HepG2 (cell line): ENCODE measurements at regions not wholly inside any gene's neighbourhood (a gene's known extent, or its start where the extent isn't known, plus 50 kb on each side); places are given as distances from the start of the nearest gene placed in this dataset.
A peak's percentile ranks its signal among the peaks of the same experiment; 100 is the strongest.

Experiments
- ATAC-seq: fragments of 200-7000 bp; cut with Tn5 transposase; 3 replicates; pipeline ENCODE4 v1.9.1; 2020; ENCODE audit warnings: mild to moderate bottlenecking, moderate library complexity
- BruUV-seq: library from RNA; stranded (reverse); fragments of 400-500 nt; replicated peaks from 2 replicates; lab custom pipeline; 2021; lab: Mats Ljungman, UMichigan
- CTCF ChIA-PET: fragments of 300-600 bp; formaldehyde crosslinking; extraction: SDS; loops from one replicate; lab custom pipeline; 2021; ENCODE audit warnings: low total read pairs, inconsistent platforms, low intra/inter-chr PET ratio; lab: Yijun Ruan, JAX
- POLR2A ChIA-PET: fragments of 350-600 bp; sonication (Branson Sonifier 250); formaldehyde crosslinking; loops from one replicate; lab custom pipeline; 2020; ENCODE audit warnings: antibody characterized with exemption, inconsistent platforms; lab: Yijun Ruan, JAX
- DNase-seq: peaks from one replicate; pipeline ENCODE4 v3.0.0-alpha.2; 2015; ENCODE audit warnings: low spot score
- FAIRE-seq: peaks from 3 replicates; lab custom pipeline; 2011; peaks lifted over from hg19 to GRCh38; lab: Jason Lieb, UNC
- H2AFZ ChIP-seq: one replicate; pipeline ENCODE4 v1.6.1; 2011; ENCODE audit warnings: low read length, inconsistent platforms
- H3K27ac ChIP-seq: fragments of 300-600 bp; 3 replicates; pipeline ENCODE4 v1.8.0; 2011; ENCODE audit warnings: mixed run types, mild to moderate bottlenecking, mixed read lengths, low read length, inconsistent platforms; ENCODE audit not compliant: insufficient read depth; ENCODE audit errors: extremely low read length
- H3K27me3 ChIP-seq, 2 experiments: fragments of 200-600 bp in 1 of 2; 2 replicates in 1 of 2; 3 replicates in 1 of 2; pipeline versions ENCODE4 v1.6.0 to v1.8.0; 2011; ENCODE audit warnings: low read length in 2 of 2, mild to moderate bottlenecking in 2 of 2, moderate library complexity in 2 of 2, inconsistent platforms in 1 of 2; ENCODE audit not compliant: insufficient read depth in 2 of 2, control insufficient read depth in 1 of 2
- H3K36me3 ChIP-seq, 2 experiments: fragments of 200-600 bp in 1 of 2; replicated peaks in 1 of 2; 2 replicates in 1 of 2; 3 replicates in 1 of 2; pipeline versions ENCODE4 v1.5.1 to v1.8.0; 2011; ENCODE audit warnings: low read length in 2 of 2, inconsistent platforms in 1 of 2; ENCODE audit not compliant: insufficient read depth in 2 of 2, control insufficient read depth in 1 of 2
- H3K4me1 ChIP-seq: 2 replicates; pipeline ENCODE4 v1.5.1; 2012; ENCODE audit warnings: low read length, inconsistent platforms; ENCODE audit not compliant: insufficient read depth
- H3K4me2 ChIP-seq: 2 replicates; pipeline ENCODE4 v1.6.0; 2011; ENCODE audit warnings: low read depth, low read length, inconsistent platforms
- H3K4me3 ChIP-seq, 3 experiments: fragments of 200-600 bp in 1 of 3; sonication (generic), shearing (Covaris generic) in 1 of 3; replicated peaks in 1 of 3; 2 replicates each; pipeline ENCODE4 v1.5.1; 2011 to 2016; ENCODE audit warnings: low read length in 3 of 3, inconsistent platforms in 2 of 3, low read depth in 2 of 3, mild to moderate bottlenecking in 2 of 3, control low read depth in 1 of 3, mixed read lengths in 1 of 3; ENCODE audit not compliant: insufficient read depth in 1 of 3
- H3K79me2 ChIP-seq: one replicate; pipeline ENCODE4 v1.6.1; 2011; ENCODE audit warnings: low read length, inconsistent platforms; ENCODE audit not compliant: insufficient read depth
- H3K9ac ChIP-seq: 2 replicates; pipeline ENCODE4 v1.6.0; 2011; ENCODE audit warnings: mild to moderate bottlenecking, low read depth, low read length, inconsistent platforms; ENCODE audit not compliant: insufficient read depth
- H3K9me3 ChIP-seq: 2 replicates; pipeline ENCODE4 v1.5.1; 2012; ENCODE audit warnings: mild to moderate bottlenecking, low read length
- H4K20me1 ChIP-seq: 2 replicates; pipeline ENCODE4 v1.6.0; 2011; ENCODE audit warnings: inconsistent platforms, mild to moderate bottlenecking, low read length, moderate library complexity; ENCODE audit not compliant: insufficient read depth
- BORCS8-MEF2B ChIP-seq: sonication (generic); formaldehyde crosslinking; IDR thresholded peaks from 2 replicates; pipeline ENCODE4 v1.8.0; 2022; ENCODE audit warnings: mild to moderate bottlenecking, missing genetic modification reagents
- HIVEP1 ChIP-seq: sonication (generic); formaldehyde crosslinking; IDR thresholded peaks from 2 replicates; pipeline ENCODE4 v1.4.0; 2020; ENCODE audit warnings: mild to moderate bottlenecking, missing genetic modification reagents
- HMGA1 ChIP-seq: sonication (generic); formaldehyde crosslinking; conservative IDR thresholded peaks from 2 replicates; pipeline ENCODE4 v1.4.0; 2020; ENCODE audit warnings: missing genetic modification reagents
- HNRNPL ChIP-seq: fragments of 200-400 bp; formaldehyde crosslinking; IDR thresholded peaks from 2 replicates; pipeline ENCODE4 v1.6.1; 2017; ENCODE audit warnings: mild to moderate bottlenecking, low read depth, low read length
- HOXD1 ChIP-seq: sonication (generic); formaldehyde crosslinking; IDR thresholded peaks from 2 replicates; pipeline ENCODE4 v1.5.0; 2020; ENCODE audit warnings: missing genetic modification reagents
- MAZ ChIP-seq, 2 experiments: sonication (generic) in 1 of 2; formaldehyde crosslinking in 1 of 2; IDR thresholded peaks; 2 replicates each; pipeline versions ENCODE4 v1.5.0 to v1.6.1; 2012 to 2020; ENCODE audit warnings: low read depth in 2 of 2, mild to moderate bottlenecking in 2 of 2, borderline replicate concordance in 1 of 2, improper control_type of control experiment in 1 of 2, low read length in 1 of 2, missing genetic modification reagents in 1 of 2, moderate library complexity in 1 of 2
- PCBP2 ChIP-seq: fragments of 200-400 bp; formaldehyde crosslinking; optimal IDR thresholded peaks from 2 replicates; pipeline ENCODE3; 2018; ENCODE audit warnings: low read length, low read depth; ENCODE audit not compliant: poor library complexity, severe bottlenecking
- SAP130 ChIP-seq: IDR thresholded peaks from 2 replicates; pipeline ENCODE4 v1.6.1; 2016; ENCODE audit warnings: low read depth
- ZFYVE20 ChIP-seq: sonication (generic); formaldehyde crosslinking; IDR thresholded peaks from 2 replicates; pipeline ENCODE4 v1.8.0; 2023; ENCODE audit warnings: low read depth, mild to moderate bottlenecking, moderate library complexity, missing genetic modification reagents, borderline replicate concordance
- ZNF674 ChIP-seq: sonication (generic); formaldehyde crosslinking; IDR thresholded peaks from 2 replicates; pipeline ENCODE4 v1.5.0; 2020; ENCODE audit warnings: low read depth, mild to moderate bottlenecking, missing genetic modification reagents
- WGBS: methylation state at CpG from one replicate; pipeline ENCODE4 v1.1.6; 2017; ENCODE audit warnings: low lambda C conversion rate; 5-methylcytosine and 5-hydroxymethylcytosine counted together
- in situ Hi-C: cut with HindIII; loops from 2 replicates; pipeline ENCODE4 v1.10.0; 2017; ENCODE audit warnings: low pct_unique_long_range_greater_than_20kb; ENCODE audit not compliant: extremely low pct_ligation_motif_present
- intact Hi-C: fragments of 100-400 bp; cut with micrococcal nuclease; formaldehyde crosslinking; loops from one replicate; pipeline ENCODE4 v1.10.0; 2022; ENCODE audit not compliant: unreplicated experiment
- TF ChIP-seq, protein P1 (sequence below): sonication (generic); formaldehyde crosslinking; IDR thresholded peaks from 2 replicates; pipeline ENCODE4 v1.5.0; 2020; ENCODE audit warnings: mild to moderate bottlenecking, missing genetic modification reagents
- TF ChIP-seq, protein P2 (sequence below): sonication (generic); formaldehyde crosslinking; IDR thresholded peaks from 2 replicates; pipeline ENCODE4 v1.4.0; 2020; ENCODE audit warnings: missing genetic modification reagents
- TF ChIP-seq, protein P3 (sequence below): IDR thresholded peaks from 2 replicates; pipeline ENCODE4 v1.6.1; 2016; ENCODE audit warnings: missing genetic modification reagents, missing compliant biosample characterization
- TF ChIP-seq, protein P4 (sequence below): sonication (generic); formaldehyde crosslinking; IDR thresholded peaks from 2 replicates; pipeline ENCODE4 v1.8.1; 2023; ENCODE audit warnings: mild to moderate bottlenecking, missing genetic modification reagents, borderline replicate concordance

DNA sequence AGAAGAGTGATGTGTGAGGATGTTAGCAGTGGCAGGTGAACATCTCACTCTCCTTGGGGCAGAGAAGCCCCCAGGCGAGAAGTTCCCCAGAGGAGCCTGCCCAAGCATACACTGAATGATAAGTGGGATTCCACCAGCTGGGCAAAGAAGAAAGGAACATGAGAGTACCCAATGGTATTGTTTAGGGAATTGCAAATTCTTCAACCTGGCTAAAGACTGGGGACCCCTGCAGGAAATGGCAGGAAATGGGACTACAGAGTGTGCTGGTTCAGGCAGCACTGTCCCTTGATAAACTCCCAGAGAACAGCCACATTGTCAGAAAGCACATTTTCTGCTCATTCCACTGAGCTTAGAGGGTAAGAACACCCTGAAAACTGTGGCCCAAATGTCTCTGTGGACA lies 121.3 kb downstream of the RPS29 start:
- H3K9me3 ChIP-seq, result no peaks in the 10 kb centered on the region
- H3K9ac ChIP-seq, result no peak overlapping the region
- FAIRE-seq (peak; percentile 30), ATAC-seq (peak; percentile 89), DNase-seq (peak; percentile 6)
- no peak overlapping the region for H2AFZ ChIP-seq
- no peaks in the 10 kb centered on the region for H3K4me1 ChIP-seq
- H3K4me3 ChIP-seq, result no peak overlapping the region
- CTCF ChIA-PET, result no interaction called here
- TF ChIP-seq, protein P1, sequence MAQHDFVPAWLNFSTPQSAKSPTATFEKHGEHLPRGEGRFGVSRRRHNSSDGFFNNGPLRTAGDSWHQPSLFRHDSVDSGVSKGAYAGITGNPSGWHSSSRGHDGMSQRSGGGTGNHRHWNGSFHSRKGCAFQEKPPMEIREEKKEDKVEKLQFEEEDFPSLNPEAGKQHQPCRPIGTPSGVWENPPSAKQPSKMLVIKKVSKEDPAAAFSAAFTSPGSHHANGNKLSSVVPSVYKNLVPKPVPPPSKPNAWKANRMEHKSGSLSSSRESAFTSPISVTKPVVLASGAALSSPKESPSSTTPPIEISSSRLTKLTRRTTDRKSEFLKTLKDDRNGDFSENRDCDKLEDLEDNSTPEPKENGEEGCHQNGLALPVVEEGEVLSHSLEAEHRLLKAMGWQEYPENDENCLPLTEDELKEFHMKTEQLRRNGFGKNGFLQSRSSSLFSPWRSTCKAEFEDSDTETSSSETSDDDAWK (CRISPR knock-in tag), result no peak
- no peak for TF ChIP-seq ZNF674 (CRISPR knock-in tag)
- no peaks in the 10 kb centered on the region for H3K79me2 ChIP-seq
- H3K4me2 ChIP-seq, result no peak overlapping the region; the same call in 1 of the 2 replicates
- in situ Hi-C loops, result no loop called here
- no peaks in the 10 kb centered on the region for H3K27me3 ChIP-seq
- WGBS, result 77% methylated on average over 1 of the region's 1 CpG
- BruUV-seq, result no TSS peak
- H3K36me3 ChIP-seq, result no peaks in the 10 kb centered on the region
- H4K20me1 ChIP-seq, result no peaks in the 10 kb centered on the region
- H3K27ac ChIP-seq, result no peak overlapping the region
- POLR2A ChIA-PET, result no interaction called here
- intact Hi-C loops, result loop anchor here (5.0 kb wide), 1 partner anchor 87 kb away; no protein-coding TSS in a partner anchor

DNA sequence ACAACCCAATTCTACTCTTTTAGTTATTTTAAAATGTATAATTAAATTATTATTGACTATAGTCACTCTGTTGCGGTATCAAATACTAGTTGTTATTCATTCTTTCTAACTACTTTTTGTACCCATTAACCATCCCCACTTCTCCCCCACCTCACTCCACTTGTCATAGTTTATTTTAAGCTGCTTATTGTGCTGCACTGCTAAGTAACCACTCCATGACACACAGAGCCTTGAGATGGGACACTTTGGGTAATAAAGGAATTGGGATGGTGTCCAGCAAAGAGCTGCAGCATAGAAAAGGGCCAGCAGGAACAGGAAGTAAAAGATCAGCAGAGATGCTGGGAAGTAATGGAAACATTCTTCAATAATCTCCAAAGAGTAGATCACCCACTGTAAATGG lies 123.0 kb downstream of the RPS29 start:
- intact Hi-C loops, result loop anchor here (5.0 kb wide), 1 partner anchor 89 kb away; no protein-coding TSS in a partner anchor
- CTCF ChIA-PET, result interaction anchor here (2.6 kb wide), 1 partner anchor 35 kb away, joined by 43 read pairs; no protein-coding TSS in a partner anchor
- no peak for TF ChIP-seq HOXD1 (CRISPR knock-in tag)
- TF ChIP-seq ZFYVE20 (CRISPR knock-in tag), result no peak
- no peak for TF ChIP-seq SAP130 (CRISPR knock-in tag)
- no peak for TF ChIP-seq HNRNPL
- no peak for TF ChIP-seq MAZ (IDR thresholded peaks at IDR 0.05; ENCODE audit: borderline replicate concordance, low read depth, low read length)
- TF ChIP-seq MAZ (CRISPR knock-in tag; IDR thresholded peaks at IDR 0.05; ENCODE audit: low read depth), result no peak
- TF ChIP-seq, protein P2, sequence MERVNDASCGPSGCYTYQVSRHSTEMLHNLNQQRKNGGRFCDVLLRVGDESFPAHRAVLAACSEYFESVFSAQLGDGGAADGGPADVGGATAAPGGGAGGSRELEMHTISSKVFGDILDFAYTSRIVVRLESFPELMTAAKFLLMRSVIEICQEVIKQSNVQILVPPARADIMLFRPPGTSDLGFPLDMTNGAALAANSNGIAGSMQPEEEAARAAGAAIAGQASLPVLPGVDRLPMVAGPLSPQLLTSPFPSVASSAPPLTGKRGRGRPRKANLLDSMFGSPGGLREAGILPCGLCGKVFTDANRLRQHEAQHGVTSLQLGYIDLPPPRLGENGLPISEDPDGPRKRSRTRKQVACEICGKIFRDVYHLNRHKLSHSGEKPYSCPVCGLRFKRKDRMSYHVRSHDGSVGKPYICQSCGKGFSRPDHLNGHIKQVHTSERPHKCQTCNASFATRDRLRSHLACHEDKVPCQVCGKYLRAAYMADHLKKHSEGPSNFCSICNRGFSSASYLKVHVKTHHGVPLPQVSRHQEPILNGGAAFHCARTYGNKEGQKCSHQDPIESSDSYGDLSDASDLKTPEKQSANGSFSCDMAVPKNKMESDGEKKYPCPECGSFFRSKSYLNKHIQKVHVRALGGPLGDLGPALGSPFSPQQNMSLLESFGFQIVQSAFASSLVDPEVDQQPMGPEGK (CRISPR knock-in tag), result no peak
- TF ChIP-seq, protein P3, sequence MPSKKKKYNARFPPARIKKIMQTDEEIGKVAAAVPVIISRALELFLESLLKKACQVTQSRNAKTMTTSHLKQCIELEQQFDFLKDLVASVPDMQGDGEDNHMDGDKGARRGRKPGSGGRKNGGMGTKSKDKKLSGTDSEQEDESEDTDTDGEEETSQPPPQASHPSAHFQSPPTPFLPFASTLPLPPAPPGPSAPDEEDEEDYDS, result no peak
- TF ChIP-seq HIVEP1 (CRISPR knock-in tag), result no peak
- TF ChIP-seq BORCS8-MEF2B (CRISPR knock-in tag), result no peak
- TF ChIP-seq PCBP2, result no peak
- TF ChIP-seq HMGA1 (CRISPR knock-in tag), result no peak
- TF ChIP-seq, protein P4, sequence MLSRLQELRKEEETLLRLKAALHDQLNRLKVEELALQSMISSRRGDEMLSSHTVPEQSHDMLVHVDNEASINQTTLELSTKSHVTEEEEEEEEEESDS (CRISPR knock-in tag), result no peak

More for the DNA sequence above, 123.0 kb downstream of the RPS29 start:
- 89% methylated on average over 1 of the region's 1 CpG for WGBS
- DNase-seq (no peak), FAIRE-seq (no peak), ATAC-seq (no peak)
- Histone ChIP-seq H3K4me1 (no peaks in the 10 kb centered on the region), H3K9me3 (no peaks in the 10 kb centered on the region), H3K4me3 (no peak overlapping the region), H2AFZ (no peak overlapping the region), H3K9ac (no peak overlapping the region), H4K20me1 (no peaks in the 10 kb centered on the region), H3K27ac (no peak overlapping the region), H3K27me3 (no peaks in the 10 kb centered on the region), H3K36me3 (no peaks in the 10 kb centered on the region), H3K4me2 (no peak overlapping the region), H3K79me2 (no peaks in the 10 kb centered on the region)
- BruUV-seq, result no TSS peak
- in situ Hi-C loops, result no loop called here
- POLR2A ChIA-PET, result no interaction called here
